K562 (cell line): ENCODE measurements at regions not wholly inside any gene's neighbourhood (a gene's known extent, or its start where the extent isn't known, plus 50 kb on each side); places are given as distances from the start of the nearest gene placed in this dataset.

Experiments used
- BCLAF1 ChIP-seq, 2 experiments: fragments of 450-650 bp in 1 of 2; IDR thresholded peaks; 2 replicates each; pipeline ENCODE4 v1.6.1; 2011 to 2017; ENCODE audit warnings: low read depth in 2 of 2, antibody characterized with exemption in 1 of 2, borderline replicate concordance in 1 of 2, low read length in 1 of 2, mild to moderate bottlenecking in 1 of 2, mixed read lengths in 1 of 2; ENCODE audit not compliant: control insufficient read depth in 1 of 2
- ELF4 ChIP-seq: fragments of 450-650 bp; formaldehyde crosslinking; IDR thresholded peaks from 2 replicates; pipeline ENCODE4 v1.4.0; 2022; ENCODE audit warnings: missing genetic modification characterization
- ETV1 ChIP-seq: fragments of 450-650 bp; conservative IDR thresholded peaks from 2 replicates; pipeline ENCODE4 v1.6.1; 2016; ENCODE audit warnings: missing genetic modification characterization, control low read depth, low read depth, missing compliant biosample characterization
- FOXA1 ChIP-seq: fragments of 450-650 bp; IDR thresholded peaks from 2 replicates; pipeline ENCODE4 v1.6.1; 2016; ENCODE audit warnings: mild to moderate bottlenecking, borderline replicate concordance
- HINFP ChIP-seq: fragments of 450-650 bp; conservative IDR thresholded peaks from 2 replicates; pipeline ENCODE4 v1.6.1; 2016; ENCODE audit warnings: missing genetic modification characterization, low read depth, mild to moderate bottlenecking, control low read depth, missing compliant biosample characterization
- HSF4 ChIP-seq: fragments of 250-450 bp; sonication (Bioruptor Pico); IDR thresholded peaks from 2 replicates; pipeline ENCODE4 v2.1.2; 2022; ENCODE audit warnings: mild to moderate bottlenecking, moderate library complexity, borderline replicate concordance
- TSC22D4 ChIP-seq: fragments of 450-650 bp; IDR thresholded peaks from 2 replicates; pipeline ENCODE4 v1.6.1; 2016; ENCODE audit warnings: missing genetic modification characterization, missing biosample characterization, control low read depth
- ZNF12 ChIP-seq: sonication (generic); formaldehyde crosslinking; IDR thresholded peaks from 2 replicates; pipeline ENCODE4 v1.4.0; 2020; ENCODE audit warnings: mild to moderate bottlenecking, missing genetic modification reagents
- ZNF707 ChIP-seq: fragments of 250-450 bp; sonication (Bioruptor Pico); conservative IDR thresholded peaks from 2 replicates; pipeline ENCODE4 v1.8.0; 2022; ENCODE audit warnings: inconsistent platforms, mild to moderate bottlenecking, moderate library complexity
- ZNF76 ChIP-seq: fragments of 250-450 bp; sonication (Bioruptor Pico); IDR thresholded peaks from 2 replicates; pipeline ENCODE4 v1.4.0; 2020; ENCODE audit warnings: mild to moderate bottlenecking, moderate library complexity, borderline replicate concordance

GRCh38 chr11:28756977-28757376, 648.8 kb downstream of the METTL15 start (continued):
- no peak for TF ChIP-seq HSF4 (CRISPR knock-in tag)
- TF ChIP-seq ELF4 = no peak
- no peak for TF ChIP-seq ETV1 (tag)
- TF ChIP-seq ZNF12 (CRISPR knock-in tag) = no peak
- TF ChIP-seq ZNF707 (CRISPR knock-in tag) = no peak
- TF ChIP-seq FOXA1 = no peak
- no peak for TF ChIP-seq HINFP (tag)
- TF ChIP-seq ZNF76 (CRISPR knock-in tag) = no peak
- no peak for TF ChIP-seq TSC22D4 (tag)
- no peak for TF ChIP-seq BCLAF1 (IDR thresholded peaks at IDR 0.05; ENCODE audit: borderline replicate concordance in 1 of 2, control insufficient read depth in 1 of 2, low read depth in 2 of 2, low read length in 1 of 2)
